Gastroesophageal sphincter (tissue), 3 donors: ENCODE measurements at regions not wholly inside any gene's neighbourhood (a gene's known extent, or its start where the extent isn't known, plus 50 kb on each side); places are given as distances from the start of the nearest gene placed in this dataset.

Source experiments
- EP300 ChIP-seq: sonication (generic); formaldehyde crosslinking; IDR thresholded peaks from one replicate; pipeline ENCODE4 v1.6.1; 2017; ENCODE audit warnings: antibody characterized with exemption, mild to moderate bottlenecking
- POLR2A ChIP-seq, 2 donors: fragments of 450-650 bp; IDR thresholded peaks; one replicate each; pipeline ENCODE4 v1.6.1; 2017; ENCODE audit warnings: antibody characterized with exemption in 2 of 2, mild to moderate bottlenecking in 2 of 2, moderate library complexity in 1 of 2
- POLR2AphosphoS5 ChIP-seq: sonication (generic); formaldehyde crosslinking; IDR thresholded peaks from one replicate; pipeline ENCODE4 v1.6.1; 2017; ENCODE audit warnings: antibody characterized with exemption
- TF ChIP-seq, protein P1 (sequence below), 4 experiments: fragments of 200-600 bp in 2 of 4; fragments of 450-650 bp in 2 of 4; sonication (generic) in 1 of 4; IDR thresholded peaks; one replicate each; pipeline ENCODE4 v1.5.1; 2017 to 2019; ENCODE audit warnings: antibody characterized with exemption in 4 of 4, mild to moderate bottlenecking in 2 of 4, moderate library complexity in 2 of 4

DNA sequence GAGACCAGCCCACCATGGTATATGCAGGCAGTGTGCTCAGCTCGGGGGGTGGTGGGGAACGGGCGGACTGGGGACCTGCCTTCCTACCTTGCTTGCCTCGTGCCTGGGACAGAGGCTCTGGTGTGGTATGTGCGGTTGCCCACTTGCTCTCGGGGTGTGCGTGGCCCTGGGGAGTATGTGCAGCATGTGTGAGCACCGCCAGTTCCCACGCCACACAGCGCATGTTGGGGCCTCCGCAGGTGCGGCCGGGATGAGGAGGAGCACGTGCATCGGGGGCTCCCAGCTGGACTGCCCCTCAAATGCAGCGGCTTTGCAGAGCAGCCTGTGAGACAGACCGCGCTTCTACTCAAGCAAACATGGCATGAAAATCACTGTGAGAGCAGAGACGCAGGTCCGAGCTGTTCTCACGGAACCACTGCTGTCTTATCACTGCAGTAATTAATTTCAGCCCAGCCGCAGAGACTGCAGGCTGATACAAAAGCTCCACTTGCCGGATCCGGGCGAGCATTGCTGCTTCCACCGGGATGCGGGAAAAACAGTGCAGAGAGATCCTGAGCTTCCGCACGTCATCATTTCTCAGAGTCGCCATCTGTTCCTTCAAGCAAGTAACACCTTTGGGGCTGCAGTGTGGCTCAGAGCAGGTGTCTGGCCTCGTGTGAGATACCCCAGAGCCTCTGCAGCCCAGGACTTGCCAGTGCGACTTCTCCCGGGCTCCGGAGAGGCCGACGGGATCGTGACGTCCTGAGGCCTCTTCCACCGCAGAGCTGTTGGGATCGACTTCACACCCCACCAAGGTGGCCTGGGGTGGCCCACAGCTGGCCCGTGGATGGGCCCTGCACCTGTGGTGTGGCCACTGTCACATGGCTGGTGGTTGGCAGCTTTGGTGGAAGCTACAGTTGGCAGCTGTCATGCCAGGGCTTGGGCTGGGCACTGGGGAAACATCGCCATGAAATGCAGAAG, 92.6 kb upstream of the ACTRT2 start:
- TF ChIP-seq EP300, result no peak
- TF ChIP-seq, protein P1, sequence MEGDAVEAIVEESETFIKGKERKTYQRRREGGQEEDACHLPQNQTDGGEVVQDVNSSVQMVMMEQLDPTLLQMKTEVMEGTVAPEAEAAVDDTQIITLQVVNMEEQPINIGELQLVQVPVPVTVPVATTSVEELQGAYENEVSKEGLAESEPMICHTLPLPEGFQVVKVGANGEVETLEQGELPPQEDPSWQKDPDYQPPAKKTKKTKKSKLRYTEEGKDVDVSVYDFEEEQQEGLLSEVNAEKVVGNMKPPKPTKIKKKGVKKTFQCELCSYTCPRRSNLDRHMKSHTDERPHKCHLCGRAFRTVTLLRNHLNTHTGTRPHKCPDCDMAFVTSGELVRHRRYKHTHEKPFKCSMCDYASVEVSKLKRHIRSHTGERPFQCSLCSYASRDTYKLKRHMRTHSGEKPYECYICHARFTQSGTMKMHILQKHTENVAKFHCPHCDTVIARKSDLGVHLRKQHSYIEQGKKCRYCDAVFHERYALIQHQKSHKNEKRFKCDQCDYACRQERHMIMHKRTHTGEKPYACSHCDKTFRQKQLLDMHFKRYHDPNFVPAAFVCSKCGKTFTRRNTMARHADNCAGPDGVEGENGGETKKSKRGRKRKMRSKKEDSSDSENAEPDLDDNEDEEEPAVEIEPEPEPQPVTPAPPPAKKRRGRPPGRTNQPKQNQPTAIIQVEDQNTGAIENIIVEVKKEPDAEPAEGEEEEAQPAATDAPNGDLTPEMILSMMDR (IDR thresholded peaks at IDR 0.05), result no peak
- TF ChIP-seq POLR2A (IDR thresholded peaks at IDR 0.05), result no peak
- no peak for TF ChIP-seq POLR2AphosphoS5
